H9 (cell line): ENCODE measurements at regions not wholly inside any gene's neighbourhood (a gene's known extent, or its start where the extent isn't known, plus 50 kb on each side); places are given as distances from the start of the nearest gene placed in this dataset.

ENCODE experiments used
- DNase-seq: peaks from one replicate; pipeline ENCODE4 v3.0.0-alpha.2; 2017
- H2AFZ ChIP-seq: one replicate; pipeline ENCODE4 v1.6.1; 2013; ENCODE audit warnings: mild to moderate bottlenecking, low read length, control low read depth, moderate library complexity
- H2AK5ac ChIP-seq: 2 replicates; pipeline ENCODE4 v1.6.1; 2013; ENCODE audit warnings: low read length, control low read depth, mixed read lengths; ENCODE audit not compliant: insufficient read length
- H2BK120ac ChIP-seq: one replicate; pipeline ENCODE4 v1.6.1; 2013; ENCODE audit warnings: low read depth, mild to moderate bottlenecking, low read length, control low read depth, inconsistent platforms; ENCODE audit not compliant: poor library complexity, severe bottlenecking
- H2BK12ac ChIP-seq: 2 replicates; pipeline ENCODE4 v1.6.1; 2013; ENCODE audit warnings: low read length, control low read depth, mixed read lengths, low read depth; ENCODE audit not compliant: insufficient read length
- H2BK15ac ChIP-seq: 2 replicates; pipeline ENCODE4 v1.6.1; 2013; ENCODE audit warnings: low read depth, low read length, control low read depth
- H2BK20ac ChIP-seq: one replicate; pipeline ENCODE4 v1.6.1; 2013; ENCODE audit warnings: low read depth, mild to moderate bottlenecking, low read length, control low read depth, inconsistent platforms; ENCODE audit not compliant: poor library complexity, severe bottlenecking
- H2BK5ac ChIP-seq: 2 replicates; pipeline ENCODE4 v1.6.1; 2013; ENCODE audit warnings: low read length, control low read depth, mixed read lengths; ENCODE audit not compliant: insufficient read length
- H3K14ac ChIP-seq: 2 replicates; pipeline ENCODE4 v1.6.1; 2013; ENCODE audit warnings: low read length, control low read depth; ENCODE audit not compliant: insufficient read depth
- H3K18ac ChIP-seq: 2 replicates; pipeline ENCODE4 v1.6.1; 2013; ENCODE audit warnings: low read depth, mild to moderate bottlenecking, mixed read lengths, low read length, control low read depth; ENCODE audit not compliant: insufficient read length
- H3K23ac ChIP-seq: 2 replicates; pipeline ENCODE4 v1.6.1; 2013; ENCODE audit warnings: low read length, control low read depth, mixed read lengths, low read depth; ENCODE audit not compliant: insufficient read length
- H3K23me2 ChIP-seq: 2 replicates; pipeline ENCODE4 v1.6.1; 2013; ENCODE audit warnings: low read depth, mild to moderate bottlenecking, mixed read lengths, low read length, control low read depth; ENCODE audit not compliant: insufficient read length, poor library complexity, severe bottlenecking
- H3K27ac ChIP-seq: 2 replicates; pipeline ENCODE4 v1.5.1; 2013; ENCODE audit warnings: low read length, control low read depth, mixed read lengths, low read depth; ENCODE audit not compliant: insufficient read length
- H3K27me3 ChIP-seq: 2 replicates; pipeline ENCODE4 v1.6.1; 2013; ENCODE audit warnings: low read length, control low read depth, inconsistent platforms; ENCODE audit not compliant: insufficient read depth
- H3K4ac ChIP-seq: 2 replicates; pipeline ENCODE4 v1.6.1; 2013; ENCODE audit warnings: low read depth, mild to moderate bottlenecking, control low read depth, inconsistent platforms, low read length, moderate library complexity
- H3K4me1 ChIP-seq: 2 replicates; pipeline ENCODE4 v1.6.1; 2013; ENCODE audit warnings: low read length, control low read depth, inconsistent platforms; ENCODE audit not compliant: insufficient read depth
- H3K4me2 ChIP-seq: 2 replicates; pipeline ENCODE4 v1.6.1; 2013; ENCODE audit warnings: low read length, control low read depth, mixed read lengths; ENCODE audit not compliant: insufficient read length, insufficient read depth
- H3K56ac ChIP-seq: 2 replicates; pipeline ENCODE4 v1.6.1; 2013; ENCODE audit warnings: low read depth, mild to moderate bottlenecking, mixed read lengths, low read length, control low read depth; ENCODE audit not compliant: insufficient read length
- H3K79me1 ChIP-seq: 2 replicates; pipeline ENCODE4 v1.6.1; 2013; ENCODE audit warnings: low read depth, mild to moderate bottlenecking, moderate library complexity, low read length, control low read depth, inconsistent platforms; ENCODE audit not compliant: insufficient read depth, poor library complexity, severe bottlenecking
- H3K79me2 ChIP-seq: 2 replicates; pipeline ENCODE4 v1.6.1; 2013; ENCODE audit warnings: low read length, control low read depth, inconsistent platforms; ENCODE audit not compliant: insufficient read depth
- H3K9ac ChIP-seq: 2 replicates; pipeline ENCODE4 v1.6.1; 2013; ENCODE audit warnings: low read length, control low read depth, mixed read lengths; ENCODE audit not compliant: insufficient read length; ENCODE audit errors: extremely low read depth
- H3K9me3 ChIP-seq: one replicate; pipeline ENCODE4 v1.6.1; 2013; ENCODE audit warnings: low read depth, low read length, inconsistent platforms; ENCODE audit not compliant: control insufficient read depth
- H3T11ph ChIP-seq: one replicate; pipeline ENCODE4 v1.6.1; 2013; ENCODE audit warnings: mild to moderate bottlenecking, low read length, control low read depth, inconsistent platforms
- H4K20me1 ChIP-seq: one replicate; pipeline ENCODE4 v1.6.1; 2013; ENCODE audit not compliant: control insufficient read depth, insufficient read length, insufficient read depth
- H4K5ac ChIP-seq: 2 replicates; pipeline ENCODE4 v1.6.1; 2013; ENCODE audit warnings: low read depth, mild to moderate bottlenecking, mixed read lengths, low read length, control low read depth; ENCODE audit not compliant: insufficient read length
- H4K8ac ChIP-seq: replicated peaks from 2 replicates; pipeline ENCODE4 v1.6.1; 2013; ENCODE audit warnings: low read length, control low read depth, mixed read lengths, low read depth; ENCODE audit not compliant: insufficient read length
- H4K91ac ChIP-seq: 2 replicates; pipeline ENCODE4 v1.6.1; 2013; ENCODE audit warnings: low read depth, mild to moderate bottlenecking, moderate library complexity, mixed read lengths, low read length, control low read depth; ENCODE audit not compliant: insufficient read length
- H3K27ac Mint-ChIP-seq, 3 experiments: 2 replicates in 2 of 3; 3 replicates in 1 of 3; pipeline ENCODE4 v1.8.0; 2020 to 2021; ENCODE audit warnings: mixed read lengths in 3 of 3, mild to moderate bottlenecking in 1 of 3, moderate library complexity in 1 of 3
- H3K27me3 Mint-ChIP-seq: 2 replicates; pipeline ENCODE4 v1.8.0; 2021; ENCODE audit warnings: low read depth, mild to moderate bottlenecking, moderate library complexity, mixed read lengths
- H3K36me3 Mint-ChIP-seq, 3 experiments: 2 replicates in 2 of 3; 3 replicates in 1 of 3; pipeline ENCODE4 v1.8.0; 2020 to 2021; ENCODE audit warnings: low read depth in 3 of 3, mixed read lengths in 3 of 3; ENCODE audit not compliant: insufficient read depth in 1 of 3
- H3K4me1 Mint-ChIP-seq, 2 experiments: 2 replicates each; pipeline ENCODE4 v1.8.0; 2020; ENCODE audit warnings: mixed read lengths in 2 of 2
- H3K4me3 Mint-ChIP-seq, 2 experiments: 2 replicates in 1 of 2; 3 replicates in 1 of 2; pipeline ENCODE4 v1.8.0; 2020 to 2021; ENCODE audit warnings: mild to moderate bottlenecking in 2 of 2, mixed read lengths in 2 of 2, moderate library complexity in 1 of 2
- H3K9me3 Mint-ChIP-seq, 2 experiments: 2 replicates in 1 of 2; 3 replicates in 1 of 2; pipeline ENCODE4 v1.8.0; 2020; ENCODE audit warnings: mild to moderate bottlenecking in 2 of 2, mixed read lengths in 2 of 2, moderate library complexity in 1 of 2
- CTCF ChIP-seq: fragments of 200-600 bp; sonication (generic); conservative IDR thresholded peaks from 3 replicates; pipeline ENCODE4 v1.8.0; 2021; ENCODE audit warnings: antibody characterized with exemption, mild to moderate bottlenecking
- WGBS: extraction: QIAGEN DNeasy Blood & Tissue Kit; methylation state at CpG from one replicate; pipeline ENCODE4 v1.1.7; 2013; ENCODE audit warnings: missing lambda C conversion rate, low lambda C conversion rate, mixed read lengths; ENCODE audit not compliant: insufficient read length; ENCODE audit errors: extremely low coverage; 5-methylcytosine and 5-hydroxymethylcytosine counted together

- no peaks in the 10 kb centered on the region for H3K36me3 Mint-ChIP-seq
- Histone ChIP-seq H3K23me2 (no peaks in the 10 kb centered on the region), H3K4me1 (0 out of 2 replicates have a peak, but pooled peaks cover 3% of the 10 kb centered on the region), H3K9ac (no peak overlapping the region), H3K56ac (no peak overlapping the region), H2BK12ac (no peak overlapping the region), H3K14ac (no peak overlapping the region), H2BK15ac (no peak overlapping the region), H2AFZ (no peak overlapping the region), H4K8ac (no peak overlapping the region), H3K4ac (no peak overlapping the region), H2BK120ac (no peak overlapping the region), H3K79me1 (no peaks in the 10 kb centered on the region), H3K27me3 (no peaks in the 10 kb centered on the region), H4K20me1 (no peaks in the 10 kb centered on the region), H2BK20ac (no peak overlapping the region), H3K9me3 (no peaks in the 10 kb centered on the region), H3T11ph (no peak overlapping the region), H3K4me2 (no peak overlapping the region), H2AK5ac (no peak overlapping the region), H3K79me2 (no peaks in the 10 kb centered on the region), H2BK5ac (no peak overlapping the region), H4K91ac (no peak overlapping the region), H3K23ac (no peak overlapping the region), H4K5ac (no peak overlapping the region), H3K27ac (no peak overlapping the region), H3K18ac (no peak overlapping the region)
- WGBS: no CpG with 5 or more reads among the region's 1 CpG
- H3K9me3 Mint-ChIP-seq: no peaks in the 10 kb centered on the region
- H3K27me3 Mint-ChIP-seq: no peaks in the 10 kb centered on the region
- TF ChIP-seq CTCF: no peak
- H3K4me1 Mint-ChIP-seq: peaks cover 10 to 13% of the 10 kb centered on the region in 2 experiments
- no peak overlapping the region for H3K27ac Mint-ChIP-seq
- no peak overlapping the region for H3K4me3 Mint-ChIP-seq
- DNase-seq: no peak
These were observed 615.1 kb downstream of the ZWINT start for GRCh38 chr10:55746002-55746401.
